NCI-H748 (cell line): ENCODE measurements at regions not wholly inside any gene's neighbourhood (a gene's known extent, or its start where the extent isn't known, plus 50 kb on each side); places are given as distances from the start of the nearest gene placed in this dataset.

Source experiments
- DNase-seq: peaks from one replicate; lab custom pipeline; 2025; ENCODE audit not compliant: unreplicated experiment; lab: John Stamatoyannopoulos, UW

DNA sequence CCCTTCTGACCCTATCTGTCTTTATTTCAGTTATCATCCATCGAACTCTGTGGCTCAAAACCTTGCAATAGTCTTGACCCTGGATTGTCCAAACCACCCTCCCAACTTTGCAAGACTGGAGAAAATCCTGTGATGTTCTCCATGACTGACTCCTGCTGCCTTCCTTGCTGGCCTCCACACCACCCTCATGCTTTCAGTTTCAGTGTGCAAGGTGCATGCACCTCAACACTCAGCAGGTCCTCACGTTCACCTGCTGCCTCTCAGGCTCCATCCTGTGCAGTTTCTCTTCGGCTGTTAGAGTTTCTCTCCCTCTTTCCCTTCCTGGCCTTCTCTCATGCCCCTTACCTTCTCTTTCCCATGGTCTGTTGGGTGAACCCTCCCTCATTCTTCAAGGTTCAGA, 59.4 kb upstream of the ASIC2 start:
- no peak for DNase-seq

DNA sequence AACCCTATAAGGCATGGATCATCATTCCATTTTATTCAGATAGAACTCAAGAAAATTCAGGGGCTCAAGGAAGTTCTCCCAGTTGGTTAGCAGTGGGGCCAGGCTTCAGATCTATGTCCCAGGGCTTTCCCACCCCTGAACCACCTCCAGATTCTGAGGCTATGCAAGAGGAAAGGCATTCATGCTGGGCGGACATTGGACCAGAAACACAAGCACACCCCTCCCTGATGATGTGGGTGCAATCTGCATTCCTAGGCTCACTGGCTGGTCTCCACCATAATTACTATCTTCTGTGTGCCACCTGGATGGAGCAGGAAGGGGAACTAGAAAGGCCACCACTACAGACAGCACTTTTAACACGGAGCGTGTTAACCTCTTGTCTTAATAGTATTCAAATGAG, 63.2 kb upstream of the ASIC2 start:
- DNase-seq = no peak

DNA sequence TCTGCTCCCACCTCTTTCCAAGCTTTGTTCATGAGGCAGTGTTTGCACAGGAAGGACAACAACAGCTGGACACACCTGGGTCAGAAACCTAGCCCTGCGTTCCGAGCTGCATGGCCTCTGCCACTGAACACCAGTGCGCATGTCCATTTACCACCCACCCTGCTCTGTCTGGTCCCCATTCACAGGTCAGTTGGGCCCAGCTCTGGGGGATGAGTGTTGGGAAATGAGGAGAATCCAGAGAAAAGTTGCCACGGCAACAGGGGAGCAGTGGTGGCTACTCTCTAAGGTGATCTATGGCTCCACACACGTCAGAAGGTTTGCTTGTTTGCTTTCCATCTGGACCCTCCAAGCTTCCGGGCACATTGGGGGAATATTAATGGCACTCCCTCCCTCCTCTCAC, 70.4 kb upstream of the ASIC2 start:
- DNase-seq = no peak

DNA sequence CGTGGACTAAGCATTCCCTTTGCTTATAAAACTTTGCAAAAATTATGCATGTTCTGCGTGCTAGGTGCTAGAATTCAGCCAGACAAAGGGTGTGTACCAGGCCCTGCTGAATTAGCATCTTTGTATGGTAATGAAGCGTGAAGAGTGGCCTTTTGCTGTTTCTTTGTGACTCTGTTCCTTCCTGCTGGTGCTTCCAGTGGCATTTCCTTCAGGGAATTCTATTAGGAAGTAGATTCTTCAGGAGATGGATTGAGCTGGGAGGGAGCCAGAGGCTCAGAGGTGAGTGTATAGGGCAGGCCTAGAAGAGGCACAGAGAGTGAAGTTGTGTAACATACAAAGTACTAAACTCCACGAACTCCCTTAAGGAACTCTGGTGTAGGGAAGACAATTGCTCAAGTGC, 73.9 kb upstream of the ASIC2 start:
- DNase-seq = no peak

DNA sequence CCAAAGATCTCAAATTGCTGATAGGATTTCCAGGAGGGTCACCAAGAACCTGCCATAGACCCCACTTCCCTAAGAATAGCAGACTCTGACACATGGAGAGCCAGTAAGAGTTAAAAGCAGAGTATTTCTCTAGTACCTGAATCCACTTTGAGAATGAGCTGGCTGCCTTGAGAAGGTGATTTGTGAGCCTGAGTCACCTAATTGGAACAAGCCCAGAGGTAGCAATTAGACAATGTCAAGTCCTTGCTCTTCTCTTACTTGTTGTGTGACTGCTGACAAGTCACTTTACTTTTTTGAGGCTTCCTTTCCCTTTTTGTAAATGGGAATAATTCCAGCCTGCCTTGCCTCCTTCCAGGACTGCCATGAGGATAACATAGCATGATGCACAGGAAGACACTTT, 76.1 kb upstream of the ASIC2 start:
- DNase-seq = no peak

DNA sequence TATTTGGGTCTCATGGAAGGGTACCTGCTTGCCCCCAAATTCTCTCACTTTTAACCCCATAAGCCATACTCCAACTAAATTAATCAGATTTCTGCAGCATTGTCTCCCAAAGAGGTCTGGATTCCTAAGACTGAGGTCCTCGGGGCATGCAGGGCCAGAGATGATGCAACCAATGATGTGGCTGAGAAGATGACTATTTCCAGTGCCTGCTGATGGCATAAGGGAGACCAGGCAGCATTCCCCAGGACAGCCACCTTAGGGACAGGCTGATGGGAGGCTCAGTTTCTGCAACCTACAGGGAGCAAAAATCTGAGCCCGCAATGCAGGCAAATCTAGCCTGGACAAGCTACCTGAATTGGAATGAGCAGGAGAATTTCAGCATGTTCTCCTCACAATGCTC, 76.8 kb upstream of the ASIC2 start:
- no peak for DNase-seq

DNA sequence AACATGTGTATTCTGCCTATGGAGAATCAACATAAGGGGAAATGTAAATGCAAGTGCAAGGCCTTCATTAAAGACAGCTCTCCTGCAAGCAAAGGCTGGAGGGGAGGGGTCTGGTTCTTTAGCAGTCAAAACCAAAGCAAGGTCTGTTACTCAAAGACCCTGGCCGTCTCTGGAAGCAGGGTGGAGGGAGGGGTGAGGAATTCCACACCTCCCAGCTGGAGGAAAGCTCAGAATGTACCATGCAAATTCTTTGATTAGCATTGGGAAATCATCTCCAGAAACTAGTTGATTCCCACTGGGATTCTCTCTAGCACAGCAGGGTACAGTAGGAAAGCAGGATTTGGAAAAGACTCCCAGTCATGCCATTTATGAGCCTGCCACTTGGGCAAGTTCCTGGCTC, 77.3 kb upstream of the ASIC2 start:
- DNase-seq = no peak

DNA sequence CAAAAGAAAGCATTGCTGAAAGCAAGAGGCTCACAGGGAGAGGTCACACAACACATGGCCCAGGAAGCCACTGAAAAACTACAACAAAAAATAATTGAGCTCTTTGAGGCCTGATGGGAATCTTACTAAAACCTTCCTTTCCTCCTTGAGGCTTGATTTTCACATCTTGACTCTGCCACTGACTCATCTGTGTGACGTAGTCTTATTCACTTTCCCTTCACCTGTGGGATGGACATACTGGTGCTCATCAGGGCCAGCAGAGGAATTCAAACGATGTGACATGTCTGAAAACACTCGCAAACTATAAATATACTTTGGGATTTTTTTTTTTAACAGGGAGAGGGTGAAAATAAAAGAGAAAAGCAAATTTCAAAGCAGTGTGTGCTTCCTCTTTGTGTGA, 78.3 kb upstream of the ASIC2 start:
- no peak for DNase-seq

DNA sequence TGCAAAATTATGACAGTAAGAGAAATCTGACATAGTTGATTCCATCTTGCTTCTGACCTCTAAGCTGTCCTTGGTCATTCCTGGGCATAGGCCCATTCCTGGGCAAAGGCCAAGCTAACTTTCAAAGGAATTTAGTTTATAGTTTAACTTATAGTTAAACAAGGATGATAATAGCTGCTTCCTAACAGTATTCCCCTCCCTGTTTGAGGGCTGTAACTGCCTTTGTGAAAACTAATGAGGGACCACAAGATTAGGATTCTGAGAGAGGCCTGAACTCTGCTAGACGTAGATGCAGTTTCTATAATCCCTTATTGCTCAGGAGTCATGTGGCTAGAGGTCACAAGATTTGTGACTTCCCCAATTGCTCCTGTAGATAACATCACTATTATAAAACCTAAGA, 80.2 kb upstream of the ASIC2 start:
- no peak for DNase-seq

DNA sequence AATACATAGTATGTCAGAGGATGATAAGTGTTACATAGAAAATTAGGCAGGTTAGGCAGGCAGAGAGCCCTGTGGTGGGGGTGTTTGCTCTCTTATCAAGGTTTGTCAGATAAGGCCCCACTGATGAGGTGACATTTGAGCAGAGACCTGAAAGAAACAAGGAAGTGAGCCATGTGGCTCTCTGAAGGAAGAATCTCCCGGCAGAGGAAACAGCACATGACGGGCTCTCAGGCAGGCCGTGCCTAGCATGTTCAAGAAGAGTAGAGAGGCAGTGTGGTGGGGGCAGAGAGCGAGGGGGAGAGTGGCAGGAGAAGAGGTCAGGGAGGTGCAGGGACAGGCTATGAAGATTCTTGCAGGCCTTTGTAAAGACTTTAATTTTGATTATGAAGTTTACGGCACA, 82.0 kb upstream of the ASIC2 start:
- DNase-seq = no peak

DNA sequence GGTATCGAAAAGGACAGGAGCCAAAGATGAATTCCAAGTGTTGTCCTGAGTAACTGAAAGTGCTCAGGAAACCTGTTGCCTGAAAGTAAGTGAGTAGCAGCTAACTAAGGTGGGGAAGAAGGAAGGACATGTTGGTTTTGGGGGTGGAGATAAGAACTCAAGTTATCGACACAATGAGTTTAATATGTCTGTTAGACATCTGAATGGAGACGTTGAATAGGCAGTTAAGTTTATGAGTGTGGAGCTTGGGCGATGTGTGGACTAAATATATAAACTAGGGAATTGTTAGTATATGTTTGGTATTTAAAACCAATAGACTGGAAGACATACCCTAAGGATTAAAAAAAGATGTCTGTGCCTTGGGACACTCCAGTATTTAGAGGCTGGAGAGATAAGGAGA, 82.7 kb upstream of the ASIC2 start:
- DNase-seq = no peak

DNA sequence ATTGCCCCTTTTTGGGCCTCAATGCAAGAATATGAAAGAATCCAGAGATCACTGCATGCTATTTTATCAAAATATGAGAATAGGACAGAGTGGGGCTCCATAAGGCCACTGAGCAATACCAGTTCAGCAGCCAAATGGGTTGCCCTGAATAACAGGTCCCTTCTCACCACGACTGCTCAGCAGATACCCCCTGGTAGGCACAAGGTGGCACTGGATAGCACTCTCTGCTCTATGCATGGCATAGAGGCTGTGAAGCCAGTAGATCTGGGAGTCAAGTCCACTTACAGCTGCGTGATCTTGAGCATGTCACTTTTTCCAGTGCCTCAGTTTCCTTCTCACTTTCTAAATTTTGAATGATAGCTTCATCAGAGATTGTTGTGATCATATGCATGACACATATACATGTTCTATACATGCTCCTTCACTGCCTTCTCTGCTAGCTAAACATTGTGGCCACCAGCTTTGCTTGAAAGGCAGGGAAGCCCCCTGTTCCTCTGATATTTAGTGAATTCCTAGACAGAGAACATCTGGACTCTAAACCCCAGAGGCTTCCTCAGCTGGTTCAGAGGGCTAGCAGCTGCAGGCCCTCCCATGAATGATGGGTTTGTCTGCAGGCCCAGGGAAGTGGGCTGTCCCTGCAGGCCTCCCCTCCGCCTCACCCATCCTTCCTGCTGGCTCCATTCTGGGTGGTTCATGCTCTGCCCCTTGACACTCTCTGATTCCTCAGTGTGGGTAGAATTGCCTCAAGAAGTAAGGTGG, 84.9 kb upstream of the ASIC2 start:
- no peak for DNase-seq

DNA sequence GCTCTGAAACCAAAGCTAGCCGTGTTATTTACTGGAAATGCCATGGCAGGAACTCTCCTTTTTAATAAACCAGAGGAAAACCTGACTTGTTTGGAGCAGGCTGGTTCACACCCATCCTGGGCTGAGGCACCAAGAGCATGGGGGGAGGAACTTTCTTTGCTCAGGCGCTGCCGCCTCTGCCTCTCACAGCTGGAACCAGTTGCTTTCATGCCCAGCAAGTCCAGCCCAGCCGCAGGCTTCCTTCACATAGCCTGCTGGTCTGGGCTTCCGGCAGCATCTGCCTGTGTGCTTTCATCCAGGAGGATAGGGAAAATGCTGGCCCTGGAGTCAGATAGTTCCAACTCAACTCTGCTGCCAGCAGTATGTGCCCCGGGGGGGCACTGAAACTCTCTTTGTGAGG, 88.1 kb upstream of the ASIC2 start:
- no peak for DNase-seq

DNA sequence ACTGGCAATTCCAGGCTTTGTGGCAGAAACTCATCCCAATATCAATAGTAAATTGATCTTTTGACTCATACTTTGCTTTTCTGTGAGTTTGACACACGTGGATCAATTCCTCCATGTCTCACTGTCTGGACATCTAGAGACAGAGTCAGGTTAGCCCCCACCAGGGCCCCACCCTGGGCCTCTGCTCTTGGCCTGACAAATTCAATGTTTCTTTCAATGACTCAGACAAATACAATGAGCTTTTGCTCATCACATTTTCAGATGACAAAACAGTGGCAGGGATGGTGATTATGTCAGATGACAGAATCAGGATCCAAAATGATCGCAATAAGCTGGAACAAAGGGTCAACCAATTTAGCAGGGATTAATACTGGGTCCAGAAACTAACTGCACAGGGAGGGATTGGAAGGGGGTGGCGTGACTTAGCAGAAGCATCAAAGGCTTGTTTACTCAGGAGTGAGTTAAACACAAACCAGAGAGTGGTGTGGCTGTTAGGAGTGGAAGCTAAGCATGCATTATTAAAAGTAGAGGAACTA, 90.5 kb upstream of the ASIC2 start:
- no peak for DNase-seq

DNA sequence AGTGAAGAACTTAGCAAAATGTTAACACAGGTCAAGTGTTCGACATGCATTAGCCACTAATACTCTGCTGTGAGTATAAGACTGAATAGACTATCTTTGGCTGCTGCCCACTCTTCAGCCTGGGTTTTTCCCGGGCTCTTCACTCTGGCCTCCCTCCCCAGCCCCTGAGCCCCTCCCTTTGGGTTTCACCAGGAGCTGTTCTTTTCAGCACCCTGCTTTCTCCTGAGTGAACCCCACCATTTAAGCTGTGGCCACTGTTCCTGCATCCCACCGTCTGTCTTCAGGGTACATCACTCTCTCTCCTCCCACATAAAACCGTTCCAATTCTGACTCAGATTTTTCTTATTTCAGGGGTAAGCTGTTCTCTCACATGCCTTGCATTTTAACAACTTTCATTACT, 92.0 kb upstream of the ASIC2 start:
- DNase-seq = no peak

DNA sequence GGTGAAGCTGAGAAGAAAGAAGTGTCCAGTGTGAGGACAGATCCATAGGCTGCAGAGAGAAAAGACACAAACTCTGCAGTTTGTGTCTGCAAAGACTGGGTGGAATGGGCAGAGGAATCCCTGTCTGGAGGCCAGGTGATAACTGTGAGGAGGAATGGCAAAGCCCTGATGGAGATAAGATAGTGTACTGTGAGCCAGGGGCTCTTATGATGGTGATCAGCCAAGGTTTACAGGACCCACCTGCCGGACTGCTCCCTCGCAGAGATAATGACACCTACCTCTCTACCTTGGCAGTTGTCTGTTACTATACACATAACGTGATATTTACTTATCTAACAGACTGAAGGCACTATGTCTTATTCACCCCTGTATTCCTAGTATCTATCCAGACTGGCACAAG, 92.6 kb upstream of the ASIC2 start:
- no peak for DNase-seq

DNA sequence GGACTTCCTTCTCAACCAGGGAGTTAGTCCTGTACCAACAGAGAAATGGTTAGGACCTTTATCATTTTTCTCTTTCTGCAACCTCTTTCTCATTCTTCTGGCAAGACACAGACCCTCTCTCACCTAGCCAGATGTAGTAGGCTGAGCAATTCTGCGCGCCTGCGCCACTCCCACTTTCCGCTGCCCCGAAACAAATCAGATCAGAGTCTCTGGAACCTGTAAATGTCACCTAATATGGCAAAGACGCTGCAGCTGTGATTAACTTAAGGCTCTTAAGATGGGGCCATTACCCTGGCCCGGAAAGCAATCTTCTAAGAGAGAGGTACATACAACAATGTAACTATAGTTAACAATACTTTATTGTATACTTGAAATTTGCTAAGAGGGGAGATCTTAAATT, 94.3 kb upstream of the ASIC2 start:
- no peak for DNase-seq

DNA sequence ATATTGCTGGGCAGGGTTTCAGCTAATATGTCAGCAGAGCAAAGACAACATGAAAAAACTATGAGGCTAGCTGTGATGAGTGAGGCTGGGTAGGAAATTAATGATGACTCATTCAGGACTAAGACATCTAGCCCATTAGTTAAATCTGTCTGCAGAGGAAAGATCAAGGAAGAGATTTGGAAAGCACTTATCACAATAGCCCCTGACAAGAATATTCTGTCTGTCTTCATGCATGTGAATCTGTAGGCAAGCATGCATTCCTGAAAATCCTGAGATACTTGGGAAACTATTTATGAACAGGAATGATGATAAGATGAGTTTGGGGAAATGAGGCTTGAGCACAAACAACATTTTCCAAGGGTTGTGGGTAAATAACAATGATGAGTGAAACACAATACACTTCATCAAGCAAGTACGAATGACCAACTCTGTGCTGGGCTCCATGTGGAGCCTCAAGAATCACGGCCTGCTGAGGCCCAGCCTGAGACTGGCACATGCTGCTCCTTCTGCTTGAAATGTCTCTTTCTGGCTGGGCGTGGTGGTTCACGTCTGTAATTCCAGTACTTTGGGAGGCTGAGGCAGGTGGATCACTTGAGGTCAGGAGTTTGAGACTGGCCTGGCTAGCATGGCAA, 96.5 kb upstream of the ASIC2 start:
- no peak for DNase-seq

DNA sequence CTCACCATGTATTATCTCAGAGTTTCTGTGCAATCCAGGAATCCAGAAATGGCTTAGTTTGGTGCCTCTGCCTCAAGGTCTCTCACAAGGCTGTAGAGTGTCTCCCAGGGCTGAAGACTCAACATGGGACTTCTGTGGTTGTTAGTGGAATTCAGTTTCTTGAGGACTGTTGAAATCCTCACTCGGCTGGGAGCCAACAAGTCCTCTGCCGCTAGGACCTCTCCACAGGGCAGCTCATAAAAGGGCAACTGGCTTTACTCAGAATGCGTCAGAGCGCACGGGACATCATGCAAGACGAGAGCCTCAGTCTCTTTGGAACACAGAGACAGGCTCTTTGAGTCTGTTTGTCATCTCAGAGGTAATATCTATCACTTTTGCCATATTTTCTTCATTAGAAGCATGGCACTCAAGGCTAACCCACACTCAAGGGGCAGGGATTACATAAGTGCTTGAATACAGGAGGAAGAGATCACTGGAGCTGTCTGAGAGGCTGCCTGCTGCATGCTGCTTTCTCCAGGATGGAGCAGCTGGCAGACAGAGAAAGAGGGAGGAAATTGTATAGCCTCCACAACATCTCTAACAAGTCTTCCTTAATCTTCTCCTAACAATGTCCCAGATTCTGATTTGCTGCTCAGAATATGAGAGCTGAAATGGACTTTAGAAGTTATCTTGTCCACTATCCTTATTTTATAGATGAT, 97.5 kb upstream of the ASIC2 start:
- no peak for DNase-seq

DNA sequence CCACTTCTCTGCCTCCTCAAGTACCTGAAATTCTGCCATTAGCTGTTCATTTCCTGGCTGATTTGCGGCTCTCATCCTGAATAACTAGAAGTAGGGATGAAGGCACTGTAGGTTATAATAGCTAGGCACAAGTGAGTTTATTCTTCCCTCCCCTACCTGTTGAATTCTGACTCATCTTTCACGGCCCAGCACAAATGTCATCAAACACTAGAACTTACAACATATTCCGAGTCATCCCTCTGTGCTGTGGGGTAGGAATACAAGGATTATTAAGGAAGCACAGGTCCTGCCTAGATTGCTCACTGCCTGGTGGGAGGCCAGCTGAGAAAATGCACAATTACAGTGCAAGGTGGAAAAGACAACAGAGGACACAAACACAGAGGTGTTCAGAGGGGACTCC, 103.7 kb upstream of the ASIC2 start:
- DNase-seq = no peak

DNA sequence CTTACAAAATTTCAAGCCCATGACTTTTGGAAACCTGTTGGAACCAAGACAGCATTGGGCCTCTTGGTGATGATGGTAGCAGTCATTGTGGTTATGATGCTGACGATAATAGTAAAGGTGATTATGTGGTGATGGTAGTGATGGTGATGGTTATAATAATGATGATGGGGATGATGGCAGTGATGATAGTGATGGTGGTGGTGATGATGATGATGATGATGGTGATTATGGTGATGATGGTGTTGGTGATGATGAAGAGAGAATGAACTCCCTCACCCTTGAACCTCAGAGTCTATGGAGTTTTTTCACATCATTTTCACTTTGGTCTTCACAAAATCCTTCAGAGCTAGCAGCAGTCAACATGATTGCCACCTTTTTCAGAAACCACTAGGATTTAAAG, 105.3 kb upstream of the ASIC2 start:
- no peak for DNase-seq

DNA sequence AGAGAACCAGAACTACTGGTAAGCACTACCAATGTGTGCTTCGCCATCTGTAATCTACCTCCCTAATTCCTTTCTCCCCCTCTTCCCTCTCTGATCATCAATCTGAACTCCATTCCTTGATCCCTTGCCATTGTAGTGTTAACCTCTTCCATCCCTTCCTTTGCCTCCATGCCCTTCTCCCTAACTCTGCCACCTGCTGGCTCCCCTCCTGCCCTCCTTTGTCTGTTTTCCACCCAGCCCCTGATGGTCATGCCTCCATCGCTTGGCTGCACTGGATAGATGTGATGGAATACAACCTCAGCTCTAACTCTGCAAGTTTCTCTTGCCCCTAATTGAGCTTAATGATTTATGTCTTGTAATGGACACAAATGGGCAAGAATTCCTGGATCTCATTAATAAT, 108.2 kb upstream of the ASIC2 start:
- DNase-seq = no peak
